GM23338 (cell line): ENCODE measurements at regions not wholly inside any gene's neighbourhood (a gene's known extent, or its start where the extent isn't known, plus 50 kb on each side); places are given as distances from the start of the nearest gene placed in this dataset.
A peak's percentile ranks its signal among the peaks of the same experiment; 100 is the strongest.

Experiments
- ATAC-seq: fragments of 200-7000 bp; cut with Tn5 transposase; 3 replicates; pipeline ENCODE4 v1.9.1; 2020
- DNase-seq: peaks from one replicate; pipeline ENCODE4 v3.0.0-alpha.2; 2015; ENCODE audit warnings: low spot score
- H2AFZ ChIP-seq: fragments of 200-600 bp; sonication (generic); 2 replicates; pipeline ENCODE4 v1.8.0; 2016; ENCODE audit warnings: antibody characterized with exemption, mild to moderate bottlenecking, moderate library complexity
- H3F3A ChIP-seq: fragments of 200-600 bp; sonication (generic); replicated peaks from 2 replicates; pipeline ENCODE4 v1.8.0; 2017; ENCODE audit warnings: antibody characterized with exemption, mixed run types, low read depth
- H3K27ac ChIP-seq: fragments of 200-600 bp; sonication (generic); 2 replicates; pipeline ENCODE4 v1.6.1; 2016; ENCODE audit warnings: low read depth
- H3K27me3 ChIP-seq: fragments of 200-600 bp; sonication (generic); 2 replicates; pipeline ENCODE4 v1.8.0; 2016; ENCODE audit warnings: mild to moderate bottlenecking, mixed run types, moderate library complexity; ENCODE audit not compliant: insufficient read depth
- H3K36me3 ChIP-seq: fragments of 200-600 bp; sonication (generic); 2 replicates; pipeline ENCODE4 v1.8.0; 2016; ENCODE audit warnings: mild to moderate bottlenecking; ENCODE audit not compliant: insufficient read depth
- H3K4me1 ChIP-seq: fragments of 200-600 bp; sonication (generic); 2 replicates; pipeline ENCODE4 v1.8.0; 2016; ENCODE audit warnings: mild to moderate bottlenecking, moderate library complexity; ENCODE audit not compliant: insufficient read depth
- H3K4me2 ChIP-seq: fragments of 200-600 bp; sonication (generic); 2 replicates; pipeline ENCODE4 v1.7.1; 2017; ENCODE audit warnings: mixed run types
- H3K4me3 ChIP-seq: fragments of 200-600 bp; sonication (generic); 2 replicates; pipeline ENCODE4 v1.6.1; 2016; ENCODE audit warnings: mixed run types
- H3K79me2 ChIP-seq: fragments of 200-600 bp; sonication (generic); replicated peaks from 2 replicates; pipeline ENCODE4 v1.8.0; 2017; ENCODE audit warnings: mild to moderate bottlenecking; ENCODE audit not compliant: insufficient read depth
- H3K9me2 ChIP-seq: fragments of 200-600 bp; sonication (generic); 2 replicates; pipeline ENCODE4 v1.8.0; 2017; ENCODE audit not compliant: insufficient read depth
- H4K20me1 ChIP-seq: fragments of 200-600 bp; sonication (generic); replicated peaks from 2 replicates; pipeline ENCODE4 v1.8.0; 2017; ENCODE audit warnings: mild to moderate bottlenecking; ENCODE audit not compliant: insufficient read depth
- H3K27ac Mint-ChIP-seq: 2 replicates; pipeline ENCODE4 v1.8.0; 2020; ENCODE audit warnings: inconsistent platforms, mild to moderate bottlenecking, moderate library complexity, mixed read lengths
- H3K27me3 Mint-ChIP-seq: 3 replicates; pipeline ENCODE4 v1.8.0; 2022; ENCODE audit warnings: low read depth, mild to moderate bottlenecking, moderate library complexity, mixed read lengths, inconsistent platforms; ENCODE audit not compliant: insufficient read depth, poor library complexity
- H3K36me3 Mint-ChIP-seq: 3 replicates; pipeline ENCODE4 v1.8.0; 2021; ENCODE audit warnings: low read depth, mild to moderate bottlenecking, inconsistent platforms, moderate library complexity, mixed read lengths
- H3K4me1 Mint-ChIP-seq: 3 replicates; pipeline ENCODE4 v1.8.0; 2020; ENCODE audit warnings: mild to moderate bottlenecking, inconsistent platforms, mixed read lengths
- H3K4me3 Mint-ChIP-seq: 3 replicates; pipeline ENCODE4 v1.8.0; 2021; ENCODE audit warnings: moderate library complexity, mild to moderate bottlenecking, inconsistent platforms, mixed read lengths
- H3K9me3 Mint-ChIP-seq: 3 replicates; pipeline ENCODE4 v1.8.0; 2020; ENCODE audit warnings: moderate library complexity, mild to moderate bottlenecking, inconsistent platforms, mixed read lengths
- CREB1 ChIP-seq: fragments of 250-450 bp; sonication (Bioruptor Pico); IDR thresholded peaks from 2 replicates; pipeline ENCODE4 v1.5.0; 2020; ENCODE audit warnings: low read depth, mild to moderate bottlenecking, moderate library complexity
- CTCF ChIP-seq, 2 experiments: fragments of 200-600 bp in 1 of 2; sonication (generic) in 1 of 2; conservative IDR thresholded peaks; 2 replicates each; pipeline versions ENCODE4 v1.5.1 to v1.6.1; 2016 to 2017; ENCODE audit warnings: antibody characterized with exemption in 2 of 2, low read depth in 2 of 2, mild to moderate bottlenecking in 2 of 2, moderate library complexity in 1 of 2
- ETS1 ChIP-seq: IDR thresholded peaks from 2 replicates; pipeline ENCODE4 v1.6.1; 2016; ENCODE audit warnings: antibody characterized with exemption
- EZH2 ChIP-seq: fragments of 200-600 bp; sonication (generic); IDR thresholded peaks from one replicate; pipeline ENCODE4 v1.8.0; 2017; ENCODE audit warnings: antibody characterized with exemption, mild to moderate bottlenecking, low read depth; ENCODE audit not compliant: unreplicated experiment
- EZH2phosphoT487 ChIP-seq: fragments of 200-600 bp; sonication (generic); IDR thresholded peaks from one replicate; pipeline ENCODE4 v1.8.1; 2018; ENCODE audit warnings: antibody characterized with exemption; ENCODE audit not compliant: unreplicated experiment
- JUNB ChIP-seq: IDR thresholded peaks from one replicate; pipeline ENCODE4 v1.6.1; 2016; ENCODE audit warnings: antibody characterized with exemption; ENCODE audit not compliant: unreplicated experiment
- NANOG ChIP-seq: IDR thresholded peaks from 2 replicates; pipeline ENCODE4 v1.6.1; 2016; ENCODE audit warnings: antibody characterized with exemption, borderline replicate concordance
- POLR2AphosphoS5 ChIP-seq: IDR thresholded peaks from 2 replicates; pipeline ENCODE4 v1.6.1; 2016; ENCODE audit warnings: antibody characterized with exemption, low read depth
- REST ChIP-seq: IDR thresholded peaks from one replicate; pipeline ENCODE4 v1.6.1; 2018; ENCODE audit warnings: antibody characterized with exemption; ENCODE audit not compliant: unreplicated experiment
- STAT1 ChIP-seq: IDR thresholded peaks from one replicate; pipeline ENCODE4 v1.6.1; 2016; ENCODE audit warnings: antibody characterized with exemption; ENCODE audit not compliant: unreplicated experiment
- ZNF114 ChIP-seq: fragments of 250-450 bp; sonication (Bioruptor Pico); IDR thresholded peaks from 2 replicates; pipeline ENCODE4 v1.5.0; 2020; ENCODE audit warnings: mild to moderate bottlenecking, moderate library complexity
- ZNF331 ChIP-seq: fragments of 250-450 bp; sonication (Bioruptor Pico); IDR thresholded peaks from 2 replicates; pipeline ENCODE4 v1.5.0; 2020; ENCODE audit warnings: low read depth, mild to moderate bottlenecking, moderate library complexity
- ZNF462 ChIP-seq: fragments of 250-450 bp; sonication (Bioruptor Pico); IDR thresholded peaks from 2 replicates; pipeline ENCODE4 v1.5.0; 2020; ENCODE audit warnings: mild to moderate bottlenecking, moderate library complexity

GRCh38 chr3:135452881-135453280, 512.6 kb upstream of the PPP2R3A start:
- Histone ChIP-seq H3K27me3 (no peaks in the 10 kb centered on the region), H3K9me2 (no peaks in the 10 kb centered on the region; the same call in 1 of the 2 replicates), H3F3A (no peaks in the 10 kb centered on the region), H2AFZ (peak overlapping the region; percentile 43; the same call in 1 of the 2 replicates), H3K36me3 (no peaks in the 10 kb centered on the region), H3K4me2 (no peak overlapping the region), H3K79me2 (no peaks in the 10 kb centered on the region), H3K27ac (no peak overlapping the region), H4K20me1 (no peaks in the 10 kb centered on the region), H3K4me3 (no peak overlapping the region), H3K4me1 (no peaks in the 10 kb centered on the region)
- H3K4me3 Mint-ChIP-seq: no peak overlapping the region
- H3K27me3 Mint-ChIP-seq: peaks cover 1% of the 10 kb centered on the region
- ATAC-seq (peak; percentile 68), DNase-seq (peak; percentile 15)
- H3K9me3 Mint-ChIP-seq: peaks cover 5% of the 10 kb centered on the region; the same call in 2 of the 3 replicates
- no peaks in the 10 kb centered on the region; the same call in 2 of the 3 replicates for H3K36me3 Mint-ChIP-seq
- no peak overlapping the region for H3K27ac Mint-ChIP-seq
- no peak for TF ChIP-seq JUNB
- TF ChIP-seq REST: no peak
- no peak for TF ChIP-seq CTCF (conservative IDR thresholded peaks at IDR 0.05; ENCODE audit: low read depth in 2 of 2)
- no peak for TF ChIP-seq CREB1 (CRISPR knock-in tag)
- no peak for TF ChIP-seq EZH2
- no peak for TF ChIP-seq POLR2AphosphoS5
- TF ChIP-seq STAT1: no peak
- no peak for TF ChIP-seq ETS1
- TF ChIP-seq NANOG: no peak
- no peak for TF ChIP-seq ZNF462 (CRISPR knock-in tag)
- no peak for TF ChIP-seq ZNF114 (CRISPR knock-in tag)
- TF ChIP-seq ZNF331: no peak
- TF ChIP-seq EZH2phosphoT487: no peak
- peaks cover 19% of the 10 kb centered on the region; the same call in 2 of the 3 replicates for H3K4me1 Mint-ChIP-seq
